ENCODE measurements at regions not wholly inside any gene's neighbourhood (a gene's known extent, or its start where the extent isn't known, plus 50 kb on each side); places are given as distances from the start of the nearest gene placed in this dataset.

GRCh38 chr17:53336281-53336680, 486.4 kb upstream of the KIF2B start:
- no peaks in the 10 kb centered on the region for H3K36me3 ChIP-seq (ENCODE audit: control insufficient read depth, insufficient read depth, low read length)
- ChIA-PET POLR2A (no interaction called here), CTCF (no interaction called here)
- no peak for TF ChIP-seq CTCF (IDR thresholded peaks at IDR 0.05)
- no peak for TF ChIP-seq TCF7L2 (IDR thresholded peaks at IDR 0.05; ENCODE audit: low read depth, low read length)
- no peak for TF ChIP-seq REST (IDR thresholded peaks at IDR 0.05; ENCODE audit: insufficient read depth in 1 of 2, low read depth in 2 of 2, low read length in 1 of 2)
- no peak for TF ChIP-seq POLR2AphosphoS5 (IDR thresholded peaks at IDR 0.05; ENCODE audit: low read depth, low read length)
- no peak for TF ChIP-seq SIN3A (IDR thresholded peaks at IDR 0.05; ENCODE audit: borderline replicate concordance, insufficient read depth, low read depth, low read length)
- H3K27ac ChIP-seq (ENCODE audit: low read length): no peak overlapping the region
- intact Hi-C loops (cut with micrococcal nuclease; ENCODE audit: unreplicated experiment) (no loop called here), in situ Hi-C loops (cut with HindIII; ENCODE audit: low pct_unique_long_range_greater_than_20kb, low sequenced_read_pairs) (no loop called here)
- no peaks in the 10 kb centered on the region for H3K4me1 ChIP-seq (ENCODE audit: control insufficient read depth, insufficient read depth, low read length)
- no TSS peak for BruUV-seq (replicated peaks)
- H3K9me3 ChIP-seq (ENCODE audit: control insufficient read depth, insufficient read depth, low read depth, low read length): no peaks in the 10 kb centered on the region
- ATAC-seq (no peak), DNase-seq (ENCODE audit: low read depth, low spot score) (no peak)
- H3K27me3 ChIP-seq (ENCODE audit: control insufficient read depth, insufficient read depth, low read length): no peaks in the 10 kb centered on the region
- no peak overlapping the region for H3K4me3 ChIP-seq (ENCODE audit: low read depth in 2 of 2, low read length in 2 of 2)

GRCh38 chr17:53335443-53335842, 487.3 kb upstream of the KIF2B start:
- Histone ChIP-seq H3K9me3 (ENCODE audit: control insufficient read depth, insufficient read depth, low read depth, low read length) (no peaks in the 10 kb centered on the region), H3K4me1 (ENCODE audit: control insufficient read depth, insufficient read depth, low read length) (no peaks in the 10 kb centered on the region), H3K36me3 (ENCODE audit: control insufficient read depth, insufficient read depth, low read length) (no peaks in the 10 kb centered on the region), H3K27me3 (ENCODE audit: control insufficient read depth, insufficient read depth, low read length) (no peaks in the 10 kb centered on the region), H3K4me3 (ENCODE audit: low read depth in 2 of 2, low read length in 2 of 2) (no peak overlapping the region), H3K27ac (ENCODE audit: low read length) (no peak overlapping the region)
- intact Hi-C loops (cut with micrococcal nuclease; ENCODE audit: unreplicated experiment) (no loop called here), in situ Hi-C loops (cut with HindIII; ENCODE audit: low pct_unique_long_range_greater_than_20kb, low sequenced_read_pairs) (no loop called here)
- ChIA-PET POLR2A (no interaction called here), CTCF (no interaction called here)
- no peak for TF ChIP-seq TCF7L2 (IDR thresholded peaks at IDR 0.05; ENCODE audit: low read depth, low read length)
- no peak for TF ChIP-seq POLR2AphosphoS5 (IDR thresholded peaks at IDR 0.05; ENCODE audit: low read depth, low read length)
- TF ChIP-seq REST (IDR thresholded peaks at IDR 0.05; ENCODE audit: insufficient read depth in 1 of 2, low read depth in 2 of 2, low read length in 1 of 2): no peak
- TF ChIP-seq CTCF (IDR thresholded peaks at IDR 0.05): no peak
- TF ChIP-seq SIN3A (IDR thresholded peaks at IDR 0.05; ENCODE audit: borderline replicate concordance, insufficient read depth, low read depth, low read length): no peak
- BruUV-seq (replicated peaks): no TSS peak
- DNase-seq (ENCODE audit: low read depth, low spot score): no peak
- no peak for ATAC-seq

Measured in Panc1 (cell line).